Gastrocnemius medialis (tissue), 4 donors: ENCODE measurements at regions not wholly inside any gene's neighbourhood (a gene's known extent, or its start where the extent isn't known, plus 50 kb on each side); places are given as distances from the start of the nearest gene placed in this dataset.

ENCODE experiments used
- ATAC-seq, 2 donors: fragments of 150-250 bp; one replicate each; pipeline ENCODE4 v1.9.1; 2016
- DNase-seq, 2 donors: peaks; one replicate each; pipeline ENCODE4 v3.0.0-alpha.2; 2019
- H3K27ac ChIP-seq, 4 donors: fragments of 200-600 bp; sonication (generic); 1 replicate in 1 of 4; 2 replicates in 3 of 4; pipeline ENCODE4 v1.5.1; 2016 to 2018; ENCODE audit warnings: mild to moderate bottlenecking in 2 of 4, moderate library complexity in 1 of 4
- H3K27me3 ChIP-seq, 3 donors: fragments of 200-600 bp; sonication (generic) in 2 of 3; 1 replicate in 1 of 3; 2 replicates in 2 of 3; pipeline versions ENCODE4 v1.5.1 to v1.6.0; 2016 to 2019; ENCODE audit warnings: mild to moderate bottlenecking in 1 of 3, moderate library complexity in 1 of 3
- H3K36me3 ChIP-seq, 2 donors: fragments of 200-600 bp; sonication (generic) in 1 of 2; one replicate each; pipeline ENCODE4 v1.5.1; 2017 to 2018
- H3K4me1 ChIP-seq, 2 donors: fragments of 200-600 bp; sonication (generic) in 1 of 2; one replicate each; pipeline ENCODE4 v1.5.1; 2016 to 2017; ENCODE audit warnings: mild to moderate bottlenecking in 2 of 2
- H3K4me3 ChIP-seq, 4 donors: fragments of 200-600 bp; sonication (generic) in 3 of 4; 1 replicate in 1 of 4; 2 replicates in 3 of 4; pipeline ENCODE4 v1.5.1; 2016 to 2019; ENCODE audit warnings: mild to moderate bottlenecking in 2 of 4
- H3K9me3 ChIP-seq, 3 donors: fragments of 200-600 bp; sonication (generic) in 2 of 3; 1 replicate in 1 of 3; 2 replicates in 2 of 3; pipeline ENCODE4 v1.5.1; 2016 to 2019
- CTCF ChIP-seq, 5 experiments: fragments of 450-650 bp in 3 of 5; fragments of 200-600 bp in 2 of 5; sonication (generic) in 2 of 5; IDR thresholded peaks in 4 of 5; conservative IDR thresholded peaks in 1 of 5; 1 replicate in 4 of 5; 2 replicates in 1 of 5; pipeline ENCODE4 v1.5.1; 2016 to 2019; ENCODE audit warnings: antibody characterized with exemption in 5 of 5, mild to moderate bottlenecking in 3 of 5, moderate library complexity in 3 of 5
- POLR2A ChIP-seq, 2 donors: fragments of 450-650 bp; IDR thresholded peaks; one replicate each; pipeline ENCODE4 v1.6.1; 2017; ENCODE audit warnings: antibody characterized with exemption in 2 of 2, mild to moderate bottlenecking in 2 of 2, moderate library complexity in 2 of 2
- in situ Hi-C, 4 donors: fragments of 200-750 bp; cut with MboI; loops; one replicate each; pipeline versions ENCODE4 v1.15.0 to v1.8.0; 2017; ENCODE audit warnings: low sequenced_read_pairs in 4 of 4
- intact Hi-C: fragments of 100-400 bp; cut with DNase I; formaldehyde crosslinking; loops from one replicate; pipeline ENCODE4 v1.15.1; 2023; ENCODE audit warnings: low total_unique reads

GRCh38 chr3:46097691-46098241 lies 70.5 kb upstream of the XCR1 start:
- in situ Hi-C loops (loop anchor here in 2 of 4 donors (25.0 kb wide), 2 partner anchors 265 to 335 kb away; partner anchors contain the start of genes CCR2 (in 1 of the 2) and CCR5 (in 1 of the 2)), intact Hi-C loops (no loop called here)
- no peaks in the 10 kb centered on the region for H3K27me3 ChIP-seq
- TF ChIP-seq POLR2A (IDR thresholded peaks at IDR 0.05) (peak in 1 of 2 donors; percentile 14), CTCF (IDR thresholded peaks at IDR 0.05 in 4 of 5, conservative IDR thresholded peaks at IDR 0.05 in 1 of 5) (no peak)
- ATAC-seq (peak; percentile 70 to 71), DNase-seq (peak; percentile 22 to 54)
- peak overlapping the region; percentile 60 to 70 (median 66) for H3K27ac ChIP-seq
- H3K9me3 ChIP-seq = no peaks in the 10 kb centered on the region
- H3K4me1 ChIP-seq = no peaks in the 10 kb centered on the region
- H3K36me3 ChIP-seq = no peaks in the 10 kb centered on the region
- H3K4me3 ChIP-seq = no peak overlapping the region

GRCh38 chr3:46096781-46097180 lies 69.5 kb upstream of the XCR1 start:
- ATAC-seq (no peak), DNase-seq (no peak)
- Histone ChIP-seq H3K27ac (peak overlapping the region in 3 of 4 donors; percentile 60 to 70 (median 70)), H3K27me3 (no peaks in the 10 kb centered on the region), H3K36me3 (no peaks in the 10 kb centered on the region), H3K9me3 (no peaks in the 10 kb centered on the region), H3K4me1 (no peaks in the 10 kb centered on the region), H3K4me3 (no peak overlapping the region)
- intact Hi-C loops (no loop called here), in situ Hi-C loops (loop anchor here in 2 of 4 donors (25.0 kb wide), 2 partner anchors 266 to 334 kb away; partner anchors contain the start of genes CCR2 (in 1 of the 2) and CCR5 (in 1 of the 2))
- TF ChIP-seq POLR2A (IDR thresholded peaks at IDR 0.05) = no peak
- no peak for TF ChIP-seq CTCF (IDR thresholded peaks at IDR 0.05 in 4 of 5, conservative IDR thresholded peaks at IDR 0.05 in 1 of 5)

GRCh38 chr3:46096336-46096735 lies 69.1 kb upstream of the XCR1 start:
- Histone ChIP-seq H3K36me3 (no peaks in the 10 kb centered on the region), H3K4me3 (no peak overlapping the region), H3K27ac (no peak overlapping the region), H3K4me1 (no peaks in the 10 kb centered on the region), H3K9me3 (no peaks in the 10 kb centered on the region), H3K27me3 (no peaks in the 10 kb centered on the region)
- no peak for TF ChIP-seq CTCF (IDR thresholded peaks at IDR 0.05 in 4 of 5, conservative IDR thresholded peaks at IDR 0.05 in 1 of 5)
- TF ChIP-seq POLR2A (IDR thresholded peaks at IDR 0.05) = no peak
- no peak for DNase-seq
- in situ Hi-C loops = loop anchor here in 2 of 4 donors (25.0 kb wide), 2 partner anchors 266 to 334 kb away; partner anchors contain the start of genes CCR2 (in 1 of the 2) and CCR5 (in 1 of the 2)
- no peak for ATAC-seq
- intact Hi-C loops = no loop called here

DNA sequence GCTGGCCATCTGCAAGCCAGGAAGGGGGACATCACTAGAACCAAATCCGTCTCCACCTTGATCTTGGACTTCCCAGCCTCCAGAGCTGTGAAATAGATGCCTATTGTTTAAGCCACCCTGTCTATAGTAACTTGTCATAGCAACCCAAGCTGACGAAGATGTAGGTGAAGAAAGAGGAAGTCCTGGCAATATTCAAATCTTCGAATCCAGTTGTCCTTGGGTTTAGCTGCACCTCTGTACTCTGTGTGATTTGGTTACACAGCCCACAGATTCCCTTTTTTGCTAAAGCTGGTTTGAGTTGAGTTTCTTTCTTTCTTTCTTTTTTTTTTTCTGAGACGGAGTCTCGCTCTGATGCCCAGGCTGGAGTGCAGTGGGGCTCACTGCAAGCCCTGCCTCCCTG lies 68.0 kb upstream of the XCR1 start:
- Histone ChIP-seq H3K27ac (no peak overlapping the region), H3K27me3 (no peaks in the 10 kb centered on the region), H3K4me1 (no peaks in the 10 kb centered on the region), H3K36me3 (no peaks in the 10 kb centered on the region), H3K9me3 (no peaks in the 10 kb centered on the region), H3K4me3 (no peak overlapping the region)
- no peak for DNase-seq
- TF ChIP-seq POLR2A (IDR thresholded peaks at IDR 0.05) (no peak), CTCF (IDR thresholded peaks at IDR 0.05 in 4 of 5, conservative IDR thresholded peaks at IDR 0.05 in 1 of 5) (no peak)
- in situ Hi-C loops (loop anchor here in 2 of 4 donors (25.0 kb wide), 2 partner anchors 267 to 333 kb away; partner anchors contain the start of genes CCR2 (in 1 of the 2) and CCR5 (in 1 of the 2)), intact Hi-C loops (no loop called here)
- ATAC-seq = no peak
